ENCODE measurements at regions not wholly inside any gene's neighbourhood (a gene's known extent, or its start where the extent isn't known, plus 50 kb on each side); places are given as distances from the start of the nearest gene placed in this dataset.
"Not testable (repeated sequence)": the region's sequence is repeated elsewhere in the genome, so short reads cannot be mapped to it uniquely, and the experiment has no call there.

GRCh38 chr20:47851774-47852173 lies 66.5 kb upstream of the SULF2 start:
- DNase-seq (ENCODE audit: low spot score) = no peak
- intact Hi-C loops (cut with DNase I) = no loop called here

DNA sequence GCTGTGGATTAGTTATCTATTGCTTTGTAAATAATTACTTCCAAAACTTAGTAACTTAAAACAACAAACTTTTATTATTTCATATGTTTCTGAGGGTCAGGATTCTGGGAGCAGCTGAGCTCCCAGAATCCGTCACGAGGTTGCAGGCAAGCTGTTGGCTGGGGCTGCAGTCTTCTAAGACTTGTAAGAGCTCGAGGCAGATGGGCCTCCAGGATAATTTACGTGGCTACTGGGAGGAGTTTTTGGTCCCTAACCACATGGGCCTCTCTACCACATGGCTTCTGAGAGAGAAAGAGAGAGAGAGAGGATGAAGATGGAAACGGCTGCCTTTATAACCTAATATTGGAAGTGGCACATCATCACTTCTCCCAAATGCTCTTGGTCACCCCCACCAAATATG lies 64.9 kb upstream of the SULF2 start:
- DNase-seq (ENCODE audit: low spot score) = no peak
- intact Hi-C loops (cut with DNase I) = no loop called here

DNA sequence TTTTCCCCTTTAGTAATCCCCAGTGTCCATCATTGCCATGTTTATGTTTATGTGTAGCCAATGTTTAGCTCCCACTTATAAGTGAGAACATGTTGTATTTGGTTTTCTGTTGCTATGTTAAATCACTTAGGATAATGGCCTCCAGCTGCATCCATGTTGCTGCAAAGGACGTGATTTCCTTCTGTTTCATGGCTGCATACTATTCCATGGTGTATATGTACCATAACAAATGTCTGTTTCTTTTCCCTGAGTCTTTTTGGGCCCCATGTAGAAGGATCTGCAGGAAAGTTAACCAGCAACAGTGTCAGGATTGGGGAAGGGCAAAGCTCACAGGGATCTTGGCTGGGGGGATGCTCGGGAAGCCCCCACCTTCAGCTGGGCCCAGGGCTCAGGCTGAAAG lies 64.3 kb upstream of the SULF2 start:
- DNase-seq (ENCODE audit: low spot score) = no peak
- intact Hi-C loops (cut with DNase I) = no loop called here

DNA sequence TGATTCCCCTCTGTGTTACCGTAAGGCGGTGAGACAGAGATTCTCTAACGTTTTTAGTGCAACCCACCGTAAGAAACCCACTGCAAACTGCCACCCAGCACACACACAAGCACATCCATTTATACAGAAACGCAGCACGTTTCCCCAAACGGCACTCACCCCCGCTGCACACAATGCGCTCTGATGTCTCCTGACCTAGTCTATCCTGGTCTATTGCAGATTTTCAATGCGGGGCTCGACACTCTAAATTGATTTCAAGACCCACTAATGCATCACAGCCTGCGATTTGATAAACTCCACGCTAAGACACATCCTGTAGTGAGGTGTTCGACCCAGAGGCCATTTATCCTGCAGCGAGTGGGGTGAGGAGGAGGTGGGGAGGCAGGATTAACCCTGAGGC lies 63.7 kb upstream of the SULF2 start:
- intact Hi-C loops (cut with DNase I) = no loop called here
- DNase-seq (ENCODE audit: low spot score) = peak; percentile 31

GRCh38 chr20:47848534-47848933 lies 63.3 kb upstream of the SULF2 start:
- peak; percentile 62 for DNase-seq (ENCODE audit: low spot score)
- intact Hi-C loops (cut with DNase I) = not testable (repeated sequence)

- intact Hi-C loops (cut with DNase I) = no loop called here
- DNase-seq (ENCODE audit: low spot score) = peak; percentile 20
Observed at GRCh38 chr20:47847884-47848485, 62.7 kb upstream of the SULF2 start.

DNA sequence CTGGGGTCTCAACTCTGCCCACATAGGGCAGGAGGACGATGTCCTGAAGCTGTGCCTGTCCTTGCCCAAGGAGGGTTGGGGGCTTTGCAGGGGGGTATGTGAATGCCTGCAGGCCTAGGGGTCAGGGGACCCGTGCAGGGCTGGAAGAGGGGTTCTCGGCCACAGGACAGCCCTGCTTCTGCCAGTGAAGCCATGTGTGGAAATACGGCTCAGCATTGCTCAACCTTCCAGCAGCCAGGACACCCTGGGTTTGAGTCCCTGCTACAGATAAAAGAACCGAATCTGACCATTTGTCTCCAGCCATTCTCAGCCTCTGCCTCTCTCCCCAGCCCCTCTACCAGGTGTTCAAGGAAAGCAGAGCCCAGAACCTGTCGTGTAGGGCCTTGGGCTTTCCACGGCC lies 61.9 kb upstream of the SULF2 start:
- intact Hi-C loops (cut with DNase I) = not testable (repeated sequence)
- peak; percentile 12 for DNase-seq (ENCODE audit: low spot score)

GRCh38 chr20:47846651-47847050 lies 61.4 kb upstream of the SULF2 start:
- intact Hi-C loops (cut with DNase I) = not testable (repeated sequence)
- peak; percentile 70 for DNase-seq (ENCODE audit: low spot score)

DNA sequence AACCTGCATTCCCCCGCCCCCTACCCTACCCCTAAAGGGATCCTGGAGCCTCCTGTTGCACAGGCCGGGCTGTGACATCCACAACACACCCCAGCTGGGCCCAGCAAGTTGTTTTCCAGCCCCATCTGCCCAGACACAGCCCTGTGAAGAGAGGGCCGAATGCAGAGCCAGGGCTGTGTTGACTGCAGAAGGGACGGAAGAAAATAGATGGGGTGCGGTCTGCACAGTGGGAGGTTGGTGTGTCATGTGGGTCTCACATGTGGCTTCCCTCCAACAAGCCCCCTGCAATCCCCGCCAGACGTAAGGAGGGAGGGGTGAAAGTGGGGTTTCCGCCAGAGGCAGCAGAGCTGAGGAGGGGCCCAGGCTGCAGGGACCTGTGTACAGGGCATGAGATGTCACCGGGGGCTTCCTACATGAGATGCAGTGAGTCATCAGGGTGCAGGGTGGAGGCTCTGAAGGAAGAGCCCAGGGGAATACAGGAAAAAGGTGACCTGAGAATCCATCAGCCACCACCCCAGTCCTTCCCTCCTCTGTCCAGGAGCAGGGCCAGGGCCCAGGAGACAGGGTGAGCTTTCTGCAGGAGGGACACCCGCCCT lies 60.2 kb upstream of the SULF2 start:
- intact Hi-C loops (cut with DNase I) = not testable (repeated sequence)

DNA sequence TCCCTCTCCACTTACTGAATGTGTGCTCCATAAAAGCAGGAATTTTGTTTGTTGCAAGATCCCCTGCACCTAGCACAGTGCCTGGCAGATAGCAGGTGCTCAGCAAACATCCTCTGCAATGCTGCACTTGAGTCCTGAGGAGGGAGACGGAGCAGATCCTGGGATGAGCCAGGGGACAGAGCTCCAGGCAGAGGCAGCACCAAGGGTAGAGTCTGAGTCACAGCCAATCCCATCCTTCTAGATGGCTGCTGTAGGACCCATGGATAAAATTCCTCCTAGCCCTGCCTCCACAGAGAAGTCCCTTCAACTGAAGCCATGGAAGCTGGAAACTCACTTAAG lies 59.3 kb upstream of the SULF2 start:
- DNase-seq (ENCODE audit: low spot score); intact Hi-C loops (cut with DNase I): not testable (repeated sequence)

More for the DNA sequence above, 60.2 kb upstream of the SULF2 start:
- DNase-seq (ENCODE audit: low spot score) = not testable (repeated sequence)

DNA sequence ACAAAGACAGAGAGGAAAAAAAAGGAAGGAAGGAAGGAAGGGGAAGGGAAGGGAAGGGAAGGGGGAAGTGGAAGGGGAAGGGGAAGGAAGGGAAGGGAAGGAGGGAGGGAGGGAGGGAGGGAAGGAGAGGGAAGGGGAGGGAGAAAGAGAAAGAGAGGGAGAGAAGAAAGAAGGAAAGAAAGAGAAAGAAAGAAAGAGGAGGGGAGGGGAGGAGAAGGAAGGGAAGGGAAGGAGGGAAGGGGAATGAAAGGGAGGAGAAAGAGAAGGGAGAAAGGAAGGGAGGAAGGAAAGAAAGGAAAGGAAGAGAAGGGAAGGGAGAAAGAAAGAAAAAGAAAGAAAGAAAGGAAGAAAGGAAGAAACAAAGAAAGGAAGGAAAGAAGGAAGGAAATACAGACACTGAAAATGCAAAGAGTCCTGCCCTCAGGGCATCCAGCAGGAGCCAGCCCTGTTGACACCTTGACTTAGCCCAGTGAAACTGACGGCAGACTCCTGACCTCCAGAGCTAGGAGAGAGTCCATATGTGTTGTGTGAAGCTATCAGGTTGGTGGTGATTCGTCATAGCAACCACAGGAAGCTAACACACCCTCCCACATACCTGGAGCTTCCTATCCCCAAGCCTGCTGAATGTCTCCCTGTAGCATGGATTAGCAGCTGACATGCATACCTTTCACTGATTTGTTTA lies 58.7 kb upstream of the SULF2 start:
- DNase-seq (ENCODE audit: low spot score) = no peak
- intact Hi-C loops (cut with DNase I) = no loop called here

DNA sequence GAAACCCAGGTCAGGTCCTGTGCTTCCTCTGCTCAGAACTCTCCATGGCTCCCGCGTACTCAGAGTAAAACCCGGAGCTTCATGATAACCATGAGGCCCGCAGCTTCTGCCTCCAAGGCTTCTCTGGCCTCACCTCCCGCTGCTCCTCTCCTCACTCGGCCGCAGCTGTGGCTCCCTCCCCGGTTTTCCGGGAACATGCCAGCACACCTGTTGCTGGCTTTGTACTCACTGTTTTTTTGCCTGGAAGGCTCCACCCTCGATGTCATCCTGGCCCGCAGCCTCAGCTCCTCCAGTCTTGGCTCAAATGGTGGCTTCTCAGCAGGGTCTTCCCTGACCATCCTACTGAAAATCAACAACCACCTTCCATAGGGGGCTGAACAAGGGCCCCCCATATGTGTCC lies 57.7 kb upstream of the SULF2 start:
- DNase-seq (ENCODE audit: low spot score); intact Hi-C loops (cut with DNase I): not testable (repeated sequence)

DNA sequence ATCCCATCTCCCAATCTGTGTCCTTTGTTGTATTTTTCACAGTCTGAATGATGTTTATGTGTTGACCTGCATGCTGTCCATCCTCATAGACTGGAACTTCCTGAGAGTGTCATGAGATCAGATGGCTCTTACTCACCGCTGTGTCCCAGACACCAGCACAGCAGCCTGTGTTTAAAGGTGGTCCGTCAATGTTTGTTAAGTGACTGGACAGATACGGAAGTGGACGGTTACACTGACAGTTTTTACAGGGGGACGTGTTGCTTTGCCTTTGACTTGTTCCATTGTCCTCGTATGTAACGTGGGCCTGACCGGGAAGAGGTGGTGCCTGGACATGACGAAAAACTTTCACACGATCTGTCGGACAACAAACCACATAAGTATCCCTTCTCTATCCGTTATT lies 56.7 kb upstream of the SULF2 start:
- intact Hi-C loops (cut with DNase I); DNase-seq (ENCODE audit: low spot score): not testable (repeated sequence)

DNA sequence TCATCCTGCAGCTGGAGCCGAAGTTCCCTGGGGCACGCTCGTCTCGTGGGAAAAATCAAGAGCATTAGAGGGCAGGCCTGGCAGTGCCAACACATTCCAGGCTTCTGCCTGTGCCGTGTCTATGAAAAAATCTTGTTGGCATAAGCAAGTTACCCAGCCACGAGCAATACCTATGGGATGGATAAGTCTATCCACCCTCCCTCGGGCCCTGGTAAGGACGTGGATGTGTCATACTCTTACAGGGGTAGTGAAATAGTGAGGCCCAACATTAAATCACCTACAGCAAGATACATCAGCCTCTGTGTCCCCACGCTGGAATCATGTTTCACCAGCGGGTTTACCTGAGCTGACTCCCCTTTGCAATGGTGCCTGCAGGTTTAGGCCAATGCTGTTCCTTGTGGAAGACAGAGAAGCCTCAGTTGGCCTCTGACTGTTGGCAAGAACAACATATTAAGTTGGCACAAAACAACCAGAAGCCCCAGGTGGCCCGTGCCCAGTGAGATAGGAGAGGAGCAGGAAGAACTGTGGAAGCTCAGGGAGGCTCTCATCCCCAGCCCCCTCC lies 51.1 kb upstream of the SULF2 start:
- peak; percentile 43 for DNase-seq (ENCODE audit: low spot score)
- intact Hi-C loops (cut with DNase I) = loop anchor here (5.0 kb wide), 1 partner anchor 56 kb away; no protein-coding TSS in a partner anchor

Data from cardiac septum (tissue), 1 donor.